Kidney capillary endothelial cell (primary cell): ENCODE measurements at regions not wholly inside any gene's neighbourhood (a gene's known extent, or its start where the extent isn't known, plus 50 kb on each side); places are given as distances from the start of the nearest gene placed in this dataset.

Experiments used
- DNase-seq: peaks from one replicate; pipeline ENCODE4 v3.0.0-alpha.2; 2018; ENCODE audit warnings: low spot score

DNA sequence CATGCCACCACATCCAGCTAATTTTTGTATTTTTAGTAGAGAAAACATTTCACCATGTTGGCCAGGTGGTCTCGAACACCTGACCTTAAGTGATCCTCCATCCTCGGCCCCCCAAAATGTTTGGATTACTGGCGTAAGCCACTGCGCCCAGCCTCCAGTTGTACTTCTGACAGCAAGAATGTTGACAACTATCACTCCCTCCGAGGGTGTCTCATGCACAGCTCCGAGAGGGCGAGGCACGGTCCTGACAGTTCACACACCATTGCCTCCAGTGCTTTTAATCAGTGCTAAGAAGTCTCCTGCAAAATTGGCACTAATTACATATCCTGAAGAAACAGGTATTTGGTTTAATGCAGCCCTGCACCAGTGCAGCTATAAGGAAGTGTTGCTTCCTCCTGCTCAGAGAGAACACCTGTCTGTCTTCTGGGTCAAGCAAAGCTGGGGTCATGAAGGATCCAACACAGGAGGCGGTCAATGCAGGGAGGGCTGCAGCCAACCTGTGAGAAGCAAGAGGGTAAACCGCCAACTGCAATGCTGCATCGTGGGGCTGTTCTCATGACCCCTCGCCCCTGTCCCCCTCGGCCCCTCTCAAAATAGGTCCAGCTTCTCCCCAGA is 184.0 kb downstream of the MED10 start:
- no peak for DNase-seq

DNA sequence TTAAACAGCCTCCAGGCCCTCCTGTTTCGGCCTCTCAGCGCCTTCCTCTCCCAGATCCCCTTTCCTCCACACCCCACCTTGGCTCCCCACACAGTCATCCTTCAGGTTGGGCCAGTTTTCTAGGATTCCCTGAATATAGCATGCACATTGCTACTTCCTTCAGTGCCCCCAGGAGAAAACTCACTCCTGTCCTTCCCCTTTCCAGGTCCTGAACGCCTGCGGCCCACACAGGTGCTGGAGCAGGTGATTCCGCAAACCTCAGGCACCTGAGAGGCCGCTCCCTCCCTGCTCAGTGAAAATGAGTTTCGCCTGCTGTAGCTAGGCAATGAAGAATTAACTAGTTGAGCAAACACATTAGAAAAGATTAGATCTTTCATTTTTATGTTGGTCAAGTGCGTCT is 185.0 kb downstream of the MED10 start:
- DNase-seq = no peak

DNA sequence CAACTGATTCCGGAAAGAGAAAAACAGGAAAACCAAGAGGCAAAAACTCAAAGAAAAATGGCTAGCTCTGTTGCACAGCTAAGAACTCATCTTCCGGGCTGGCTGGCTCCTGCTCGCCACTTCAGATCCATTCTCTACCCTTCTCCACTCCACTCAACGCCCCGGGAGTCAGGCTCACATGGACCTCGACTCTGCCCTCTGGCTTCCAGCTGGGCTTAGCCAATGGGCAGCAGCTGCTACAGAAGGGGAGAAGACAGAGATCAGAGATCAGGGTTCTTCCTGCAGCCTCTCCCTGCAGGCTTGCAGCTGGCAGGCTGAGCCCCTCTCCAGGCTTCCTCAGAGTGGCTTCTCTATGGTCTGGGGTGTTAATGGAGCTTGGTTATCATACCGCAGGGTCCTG is 187.5 kb downstream of the MED10 start:
- no peak for DNase-seq

DNA sequence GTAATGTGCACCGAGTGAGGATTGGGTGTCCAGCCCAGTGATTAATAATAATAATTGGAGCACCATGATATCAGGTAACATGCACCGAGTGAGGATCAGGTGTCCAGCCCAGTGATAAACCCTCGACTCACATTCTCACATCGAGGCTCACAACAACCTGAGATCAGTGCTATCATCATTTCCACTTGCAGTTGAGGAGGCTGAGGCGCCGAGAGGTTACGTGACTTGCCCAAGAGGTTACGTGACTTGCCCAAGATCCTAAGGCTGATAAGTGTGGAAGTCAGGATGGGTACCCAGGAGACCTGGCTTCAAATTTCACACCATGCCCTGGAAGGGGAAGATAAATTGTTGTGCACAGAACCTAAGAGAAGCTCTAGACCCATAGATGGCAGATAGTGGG is 189.4 kb downstream of the MED10 start:
- DNase-seq = no peak

GRCh38 chr5:6188344-6188743 is 190.0 kb downstream of the MED10 start:
- DNase-seq = no peak

- DNase-seq = no peak
These were observed 190.8 kb downstream of the MED10 start for GRCh38 chr5:6187501-6187900.

- no peak for DNase-seq
These were observed 192.8 kb downstream of the MED10 start for GRCh38 chr5:6185574-6185973.

GRCh38 chr5:6184481-6184880 is 193.9 kb downstream of the MED10 start:
- DNase-seq = no peak

DNA sequence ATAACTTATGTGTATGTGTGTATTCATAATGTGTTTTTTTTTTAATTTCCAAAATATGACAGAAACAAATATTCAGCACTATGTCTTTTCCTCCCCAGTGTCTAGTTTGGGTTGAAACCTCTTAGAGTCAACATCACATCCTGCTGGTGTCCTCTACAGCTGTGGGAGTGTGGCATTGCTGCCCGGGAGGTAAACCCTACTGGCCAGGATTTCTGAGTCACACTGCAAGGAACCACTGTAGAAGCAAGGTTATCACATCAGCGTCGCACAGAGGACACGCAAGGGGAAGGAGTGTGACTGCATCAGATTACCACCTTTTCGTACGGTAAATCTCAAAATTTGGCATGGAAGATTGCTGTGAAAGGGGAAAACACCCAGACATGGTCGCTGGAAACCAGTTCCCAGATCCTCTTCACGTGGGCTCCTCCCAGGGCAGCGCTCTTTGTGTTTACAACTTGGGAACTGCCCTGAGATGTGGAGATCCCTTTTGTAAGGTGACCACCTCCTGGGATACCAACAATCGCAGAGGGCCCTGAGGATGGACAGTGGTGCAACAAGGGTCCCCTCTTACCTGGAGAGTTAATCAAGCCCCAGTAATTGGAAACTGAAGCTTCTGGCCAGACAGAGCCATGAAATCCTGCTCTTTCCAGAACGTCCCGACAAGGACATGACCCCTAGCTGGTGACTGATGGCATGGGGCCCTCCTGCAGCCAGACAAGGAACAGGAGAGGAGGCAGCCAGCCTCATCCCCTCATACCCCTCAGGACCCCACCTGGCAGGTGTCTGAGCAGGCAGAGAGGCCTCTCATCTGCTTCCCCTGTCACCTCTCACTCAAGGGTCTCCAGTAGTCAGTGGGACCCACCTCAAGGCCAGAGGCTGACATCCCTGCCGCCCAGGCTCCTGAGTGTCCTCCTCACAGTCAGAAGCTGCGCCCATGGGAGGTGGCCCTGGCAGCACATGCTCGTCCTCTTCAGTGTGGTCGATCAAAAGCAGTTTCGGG is 194.7 kb downstream of the MED10 start:
- no peak for DNase-seq

DNA sequence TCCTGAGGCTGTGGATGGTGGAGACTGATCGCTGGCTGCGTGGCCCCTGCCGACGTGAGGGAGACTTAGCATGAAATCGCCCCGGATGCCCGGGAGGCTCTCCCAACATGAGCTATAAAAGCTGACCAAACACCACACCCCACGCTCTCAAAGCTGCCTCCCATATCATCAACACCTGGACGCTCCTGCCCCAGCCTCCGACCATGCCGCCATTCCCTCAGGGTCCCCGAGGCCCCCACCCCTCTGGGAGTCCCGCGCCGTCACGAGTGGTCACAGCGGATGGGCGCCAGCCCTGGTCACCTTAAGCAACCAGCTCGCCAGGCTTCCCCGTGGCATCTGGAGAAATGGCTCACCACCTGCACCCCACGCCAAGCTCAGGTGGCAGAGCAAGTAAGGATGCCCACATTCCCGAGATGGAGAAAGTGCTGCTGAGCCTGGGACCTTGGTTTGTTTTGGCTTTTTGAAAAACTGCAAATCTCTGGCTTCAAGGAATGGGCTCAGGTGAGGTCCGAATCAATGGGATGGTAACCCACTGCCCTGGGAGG is 196.0 kb downstream of the MED10 start:
- no peak for DNase-seq

DNA sequence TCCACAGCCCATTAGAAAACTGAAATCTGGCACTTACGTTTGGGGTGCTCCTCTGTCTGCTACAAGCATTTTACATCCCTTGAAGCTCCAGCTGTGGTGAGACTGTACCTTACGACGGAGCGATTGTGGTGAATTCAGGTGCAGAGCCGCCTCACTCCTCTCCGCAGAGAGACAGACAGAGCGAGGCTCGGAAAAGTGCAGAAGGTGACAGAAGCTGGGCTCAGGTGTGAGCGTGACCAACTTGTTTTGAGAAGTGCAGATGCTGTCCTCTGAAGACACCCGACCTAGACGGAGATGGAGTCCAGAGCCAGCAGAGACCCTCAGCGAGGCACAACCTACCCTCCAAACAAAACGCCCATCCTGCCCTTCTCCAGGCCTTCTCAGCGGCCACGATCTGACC is 196.5 kb downstream of the MED10 start:
- no peak for DNase-seq

- DNase-seq = no peak
These were observed 197.1 kb downstream of the MED10 start for GRCh38 chr5:6181147-6181729.

DNA sequence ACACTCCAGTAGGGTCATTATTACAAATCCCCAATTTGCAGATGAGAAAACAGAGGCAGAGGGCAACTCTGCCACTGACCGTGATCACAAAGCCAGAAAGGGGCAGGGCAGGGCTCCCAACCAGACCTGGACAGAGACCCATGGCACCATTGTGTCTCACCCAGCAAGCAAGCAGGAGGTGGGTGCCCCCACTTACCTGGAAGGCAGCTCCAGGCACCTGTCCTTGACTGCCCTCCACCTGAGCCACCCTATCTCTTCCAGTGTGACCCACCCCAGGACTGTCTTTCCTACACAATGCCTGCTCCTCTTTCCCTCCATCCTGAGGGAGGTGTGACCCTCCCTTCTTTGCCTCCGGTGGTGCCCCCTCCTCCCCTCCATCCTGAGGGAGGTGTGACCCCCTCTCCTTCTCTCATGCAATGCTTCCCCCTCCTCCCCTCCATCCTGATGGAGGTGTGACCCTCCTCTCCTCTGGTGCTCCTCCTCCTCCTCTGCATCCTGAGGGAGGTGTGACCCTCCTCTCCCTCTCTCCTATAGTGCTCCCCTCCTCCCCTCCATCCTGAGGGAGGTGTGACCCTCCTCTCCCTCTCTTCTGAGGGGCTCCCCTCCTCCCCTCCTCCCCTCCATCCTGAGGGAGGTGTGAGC is 198.0 kb downstream of the MED10 start:
- DNase-seq = no peak

- no peak for DNase-seq
These were observed 199.4 kb downstream of the MED10 start for GRCh38 chr5:6178846-6179532.

GRCh38 chr5:6177926-6178325 is 200.4 kb downstream of the MED10 start:
- no peak for DNase-seq

DNA sequence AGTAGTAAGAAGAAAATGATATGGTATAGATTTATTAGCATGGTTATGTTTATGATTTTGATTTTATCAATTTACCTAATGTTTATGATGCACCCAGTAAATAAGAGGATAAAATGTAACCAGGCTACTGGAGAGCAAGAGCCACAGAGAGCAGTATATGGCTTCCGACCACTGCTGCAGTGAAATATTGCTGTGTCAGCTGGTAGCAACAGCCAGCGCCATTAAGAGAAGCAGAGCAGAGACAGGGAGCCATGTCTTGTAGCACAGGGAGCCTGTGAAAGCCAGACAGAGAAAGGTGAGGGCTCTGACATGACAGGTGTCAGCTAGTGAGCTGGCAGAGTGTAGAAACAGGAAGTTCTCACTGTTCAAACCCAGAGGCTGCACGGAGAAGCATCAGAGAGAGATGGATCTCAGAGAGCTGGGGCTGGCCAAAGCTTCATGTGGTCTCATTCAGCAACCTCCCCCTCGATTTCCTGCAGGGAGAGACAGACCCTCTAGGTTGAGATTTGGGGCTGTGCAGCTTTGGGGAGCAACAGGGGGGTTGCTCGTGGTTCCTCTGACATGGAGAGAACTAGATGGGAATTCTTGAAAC is 202.1 kb downstream of the MED10 start:
- DNase-seq = no peak

GRCh38 chr5:6175172-6175854 is 203.0 kb downstream of the MED10 start:
- no peak for DNase-seq

- DNase-seq = no peak
These were observed 208.7 kb downstream of the MED10 start for GRCh38 chr5:6169660-6170059.

GRCh38 chr5:6166698-6167394 is 211.5 kb downstream of the MED10 start:
- DNase-seq = no peak

DNA sequence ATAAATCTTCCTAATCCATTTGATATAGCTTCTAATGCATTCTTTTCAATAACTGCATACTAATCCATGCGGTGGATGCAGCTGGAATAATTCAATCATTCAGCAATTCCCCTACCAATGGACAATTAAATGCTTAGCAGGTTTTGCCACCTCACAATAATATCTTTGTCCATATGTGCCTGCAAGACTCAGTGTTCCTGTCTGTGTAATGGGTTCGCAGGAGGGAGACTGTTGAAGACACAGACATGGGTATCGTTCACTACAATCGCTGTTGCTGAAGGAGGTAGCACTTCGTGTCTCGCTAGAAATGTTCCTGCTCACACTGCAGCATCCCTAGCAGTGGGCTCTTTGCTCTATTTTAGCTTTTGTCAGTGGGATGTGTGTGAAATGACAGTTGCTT is 214.4 kb downstream of the MED10 start:
- no peak for DNase-seq
